Endodermal cell (in vitro differentiated cells): ENCODE measurements at regions not wholly inside any gene's neighbourhood (a gene's known extent, or its start where the extent isn't known, plus 50 kb on each side); places are given as distances from the start of the nearest gene placed in this dataset.

Experiments used
- DNase-seq: peaks from one replicate; pipeline ENCODE4 v3.0.0-alpha.2; 2017
- H3K27ac ChIP-seq: 2 replicates; pipeline ENCODE4 v1.5.1; 2013; ENCODE audit warnings: mild to moderate bottlenecking, low read depth, low read length, moderate library complexity
- H3K27me3 ChIP-seq: 2 replicates; pipeline ENCODE4 v1.6.1; 2013; ENCODE audit warnings: mild to moderate bottlenecking, low read length, moderate library complexity; ENCODE audit not compliant: insufficient read depth, control insufficient read depth, poor library complexity, severe bottlenecking
- H3K36me3 ChIP-seq: 2 replicates; pipeline ENCODE4 v1.7.0; 2013; ENCODE audit warnings: mild to moderate bottlenecking, low read length, moderate library complexity; ENCODE audit not compliant: control insufficient read depth, insufficient read depth
- H3K4me1 ChIP-seq: one replicate; pipeline ENCODE4 v1.7.0; 2013; ENCODE audit warnings: low read length; ENCODE audit not compliant: control insufficient read depth, insufficient read depth
- H3K4me3 ChIP-seq: 2 replicates; pipeline ENCODE4 v1.5.1; 2013; ENCODE audit warnings: mild to moderate bottlenecking, low read length, moderate library complexity
- H3K9ac ChIP-seq: 2 replicates; pipeline ENCODE4 v1.6.1; 2013; ENCODE audit warnings: mild to moderate bottlenecking, low read length, moderate library complexity; ENCODE audit not compliant: poor library complexity, severe bottlenecking; ENCODE audit errors: extremely low read depth
- H3K9me3 ChIP-seq: 2 replicates; pipeline ENCODE4 v1.6.1; 2013; ENCODE audit warnings: mild to moderate bottlenecking, low read length, moderate library complexity; ENCODE audit not compliant: control insufficient read depth
- H3K27ac Mint-ChIP-seq: 2 replicates; pipeline ENCODE4 v1.8.0; 2020; ENCODE audit warnings: mixed read lengths
- H3K27me3 Mint-ChIP-seq: 2 replicates; pipeline ENCODE4 v1.8.0; 2021; ENCODE audit warnings: mild to moderate bottlenecking, mixed read lengths; ENCODE audit not compliant: insufficient read depth
- H3K36me3 Mint-ChIP-seq: 2 replicates; pipeline ENCODE4 v1.8.0; 2020; ENCODE audit warnings: low read depth, mixed read lengths
- H3K4me1 Mint-ChIP-seq: 2 replicates; pipeline ENCODE4 v1.8.0; 2020; ENCODE audit warnings: mixed read lengths
- H3K4me3 Mint-ChIP-seq: 2 replicates; pipeline ENCODE4 v1.8.0; 2020; ENCODE audit warnings: mild to moderate bottlenecking, moderate library complexity, mixed read lengths
- H3K9me3 Mint-ChIP-seq: 2 replicates; pipeline ENCODE4 v1.8.0; 2020; ENCODE audit warnings: mild to moderate bottlenecking, mixed read lengths
- CTCF ChIP-seq: fragments of 200-600 bp; sonication (generic); conservative IDR thresholded peaks from 2 replicates; pipeline ENCODE4 v1.5.0; 2021; ENCODE audit warnings: antibody characterized with exemption, mild to moderate bottlenecking
- WGBS, 2 experiments: methylation state at CpG; one replicate each; pipeline versions ENCODE4 v1.1.5 to v1.1.7; 2013; ENCODE audit warnings: missing lambda C conversion rate in 2 of 2, mixed read lengths in 1 of 2; ENCODE audit not compliant: insufficient coverage in 1 of 2, insufficient read length in 1 of 2; 5-methylcytosine and 5-hydroxymethylcytosine counted together

- Histone ChIP-seq H3K27me3 (no peaks in the 10 kb centered on the region), H3K9me3 (no peaks in the 10 kb centered on the region), H3K36me3 (no peaks in the 10 kb centered on the region), H3K4me3 (no peak overlapping the region), H3K9ac (no peak overlapping the region), H3K4me1 (no peaks in the 10 kb centered on the region), H3K27ac (no peak overlapping the region)
- H3K27me3 Mint-ChIP-seq = no peaks in the 10 kb centered on the region
- H3K9me3 Mint-ChIP-seq = no peaks in the 10 kb centered on the region
- H3K36me3 Mint-ChIP-seq = no peaks in the 10 kb centered on the region
- no peak overlapping the region for H3K27ac Mint-ChIP-seq
- no peak for DNase-seq
- H3K4me3 Mint-ChIP-seq = no peak overlapping the region
- WGBS, 2 experiments = 93 to 96% methylated on average over 2 to 4 of the region's 4 CpGs
- no peak for TF ChIP-seq CTCF
- no peaks in the 10 kb centered on the region for H3K4me1 Mint-ChIP-seq
These were observed 585.6 kb downstream of the PSAT1 start for GRCh38 chr9:78882481-78882880.

GRCh38 chr9:78884611-78885150 lies 587.8 kb downstream of the PSAT1 start:
- Mint-ChIP-seq H3K27ac (no peak overlapping the region), H3K9me3 (no peaks in the 10 kb centered on the region), H3K4me3 (no peak overlapping the region), H3K36me3 (no peaks in the 10 kb centered on the region), H3K27me3 (no peaks in the 10 kb centered on the region), H3K4me1 (no peaks in the 10 kb centered on the region)
- Histone ChIP-seq H3K9ac (no peak overlapping the region), H3K4me1 (no peaks in the 10 kb centered on the region), H3K27ac (no peak overlapping the region), H3K27me3 (no peaks in the 10 kb centered on the region), H3K9me3 (no peaks in the 10 kb centered on the region), H3K4me3 (no peak overlapping the region), H3K36me3 (no peaks in the 10 kb centered on the region)
- TF ChIP-seq CTCF = no peak
- no peak for DNase-seq
- 95 to 98% methylated on average over 4 of the region's 4 CpGs for WGBS, 2 experiments

GRCh38 chr9:78892182-78892581 lies 595.3 kb downstream of the PSAT1 start:
- Mint-ChIP-seq H3K4me1 (no peaks in the 10 kb centered on the region), H3K36me3 (no peaks in the 10 kb centered on the region), H3K27ac (no peak overlapping the region), H3K4me3 (no peak overlapping the region), H3K27me3 (no peaks in the 10 kb centered on the region), H3K9me3 (peaks cover 6% of the 10 kb centered on the region)
- Histone ChIP-seq H3K4me1 (no peaks in the 10 kb centered on the region), H3K9ac (no peak overlapping the region), H3K36me3 (no peaks in the 10 kb centered on the region), H3K27ac (no peak overlapping the region), H3K9me3 (no peaks in the 10 kb centered on the region), H3K4me3 (no peak overlapping the region), H3K27me3 (no peaks in the 10 kb centered on the region)
- no peak for TF ChIP-seq CTCF
- no peak for DNase-seq
- 66 to 78% methylated on average over 1 of the region's 1 CpG for WGBS, 2 experiments
